ENCODE measurements at regions not wholly inside any gene's neighbourhood (a gene's known extent, or its start where the extent isn't known, plus 50 kb on each side); places are given as distances from the start of the nearest gene placed in this dataset.
"Not testable (repeated sequence)": the region's sequence is repeated elsewhere in the genome, so short reads cannot be mapped to it uniquely, and the experiment has no call there.

DNA sequence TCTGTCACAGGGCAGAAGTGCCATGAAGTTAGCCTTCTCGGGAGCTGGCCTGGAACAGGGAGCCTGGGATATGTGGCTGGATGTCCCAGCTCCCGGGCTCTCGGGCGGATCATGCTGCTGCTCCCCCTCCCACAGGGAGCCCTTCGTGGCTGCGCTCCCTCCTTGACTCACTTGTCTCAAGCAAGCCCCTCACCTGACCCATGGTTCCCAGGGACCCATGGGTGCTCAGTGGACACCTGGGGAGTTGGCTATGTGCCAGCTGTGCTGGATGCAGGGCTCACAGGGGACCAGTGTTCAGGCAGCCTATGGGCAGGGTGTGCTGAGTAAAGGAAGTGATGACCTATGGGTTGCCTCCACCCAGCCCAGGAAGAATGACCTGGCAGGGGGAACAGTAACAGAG lies 213.1 kb upstream of the SGCG start:
- ATAC-seq (no peak), DNase-seq (ENCODE audit: low spot score) (no peak)

DNA sequence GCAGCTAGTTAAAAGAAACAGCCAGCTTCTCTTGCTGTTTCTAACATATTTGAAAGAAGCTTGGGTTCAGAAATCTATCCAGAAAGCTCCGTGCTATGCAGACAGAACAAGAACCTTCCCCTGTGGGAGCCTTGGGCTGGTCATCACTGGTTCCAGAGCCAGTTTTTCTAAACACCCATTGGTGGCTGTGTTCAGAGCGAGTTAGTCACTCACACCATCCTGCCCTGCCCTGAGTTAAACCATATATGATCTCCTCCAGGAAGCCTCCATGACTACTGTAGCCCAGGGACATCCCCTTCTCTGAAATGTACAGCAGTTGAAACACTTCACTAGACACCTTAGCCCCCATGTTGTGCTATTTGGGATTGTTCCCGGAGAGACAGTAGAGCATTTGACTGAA lies 200.8 kb upstream of the SGCG start:
- no peak for DNase-seq (ENCODE audit: low spot score)
- no peak for ATAC-seq

DNA sequence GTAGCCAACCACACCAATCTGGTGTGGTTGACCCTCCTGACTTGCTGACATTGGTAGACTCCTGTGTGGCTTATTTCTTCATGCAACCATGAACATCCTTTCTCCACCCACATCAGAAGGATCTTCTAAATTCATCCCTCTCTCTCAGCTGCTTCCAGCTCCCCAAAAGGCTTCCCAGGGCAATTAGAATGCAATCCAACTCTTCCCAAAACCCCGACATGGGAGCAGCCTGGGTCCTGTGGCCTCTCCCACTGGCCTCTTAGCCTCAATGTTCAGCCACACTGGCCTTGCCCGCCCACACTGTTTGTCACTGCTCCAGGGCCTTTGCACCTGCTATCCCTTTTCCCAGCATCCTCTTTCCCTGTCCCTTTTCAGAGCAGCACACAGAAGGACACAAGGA lies 199.8 kb upstream of the SGCG start:
- no peak for DNase-seq (ENCODE audit: low spot score)
- no peak for ATAC-seq

DNA sequence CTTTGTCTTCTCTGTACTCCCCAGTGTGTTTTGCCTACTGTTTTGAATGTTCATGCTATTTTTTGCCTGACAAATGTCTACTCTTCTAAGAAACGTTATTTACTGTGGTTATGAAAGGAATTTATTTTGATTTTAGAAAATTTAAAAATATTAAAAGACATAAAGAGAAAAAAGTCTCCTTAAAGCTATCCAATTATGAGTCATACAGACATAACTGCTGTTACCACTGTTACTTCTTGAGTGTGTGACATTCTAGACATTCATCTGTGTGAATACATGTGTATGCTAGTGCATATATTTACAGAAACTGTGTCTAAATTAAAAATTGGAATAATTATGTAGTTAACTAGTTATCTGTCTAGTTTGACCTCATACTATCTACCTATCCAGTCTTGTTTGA lies 187.6 kb upstream of the SGCG start:
- ATAC-seq (no peak), DNase-seq (ENCODE audit: low spot score) (no peak)

DNA sequence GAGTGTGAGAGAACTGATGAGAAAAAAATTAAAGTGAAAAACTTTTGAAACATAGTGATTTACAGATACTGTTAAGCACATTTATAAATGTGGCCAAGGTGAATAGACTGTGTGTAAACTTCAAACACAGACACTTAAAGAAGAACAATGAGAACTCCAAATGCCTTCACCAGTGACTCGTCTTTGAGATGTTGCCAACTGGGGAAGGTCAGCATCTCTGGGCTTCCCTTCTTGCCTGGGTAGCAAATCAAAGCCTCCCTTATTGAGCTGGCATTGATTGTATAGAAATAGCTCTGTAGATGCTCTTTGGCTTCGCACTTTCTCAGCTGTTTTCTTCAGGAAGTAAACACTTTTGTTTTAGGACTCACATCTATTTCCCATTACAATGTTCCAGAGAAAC lies 177.3 kb upstream of the SGCG start:
- DNase-seq (ENCODE audit: low spot score), result no peak
- no peak for ATAC-seq

DNA sequence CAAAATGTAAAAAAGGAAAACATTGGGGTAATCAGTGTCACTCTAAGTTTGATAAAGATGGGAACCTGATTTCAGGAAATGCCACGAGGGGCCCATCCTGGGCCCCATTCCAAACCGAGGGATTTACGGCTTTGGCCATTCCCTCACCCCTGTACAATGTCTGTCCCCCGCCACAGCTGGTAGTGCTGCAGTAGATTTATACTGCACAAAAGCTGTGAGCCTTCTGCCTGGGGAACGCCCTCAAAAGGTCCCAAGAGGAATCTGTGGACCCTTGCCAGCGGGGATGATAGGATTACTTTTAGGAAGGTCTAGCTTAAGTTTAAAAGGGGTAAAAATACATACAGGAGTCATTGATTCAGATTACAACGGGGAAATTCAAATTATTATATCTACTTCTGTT lies 173.4 kb upstream of the SGCG start:
- DNase-seq (ENCODE audit: low spot score), result no peak

DNA sequence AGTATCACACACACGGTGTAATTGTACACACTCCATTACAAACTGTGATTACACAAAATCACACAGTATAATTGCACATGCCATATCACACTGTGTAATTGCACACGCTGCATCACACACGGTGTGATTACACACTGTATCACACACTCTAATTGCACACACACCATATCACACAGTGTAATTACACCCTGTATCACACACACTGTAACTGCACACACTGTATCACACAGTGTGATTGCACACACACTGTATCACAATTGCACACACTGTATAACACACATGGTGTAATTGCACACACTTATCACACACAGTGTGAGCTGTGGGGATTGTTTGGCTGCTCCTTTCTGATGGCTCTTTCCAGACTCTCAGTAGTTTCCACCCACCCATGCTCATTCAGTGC lies 162.6 kb upstream of the SGCG start:
- ATAC-seq, result no peak

More for the DNA sequence above, 173.4 kb upstream of the SGCG start:
- no peak for ATAC-seq

DNA sequence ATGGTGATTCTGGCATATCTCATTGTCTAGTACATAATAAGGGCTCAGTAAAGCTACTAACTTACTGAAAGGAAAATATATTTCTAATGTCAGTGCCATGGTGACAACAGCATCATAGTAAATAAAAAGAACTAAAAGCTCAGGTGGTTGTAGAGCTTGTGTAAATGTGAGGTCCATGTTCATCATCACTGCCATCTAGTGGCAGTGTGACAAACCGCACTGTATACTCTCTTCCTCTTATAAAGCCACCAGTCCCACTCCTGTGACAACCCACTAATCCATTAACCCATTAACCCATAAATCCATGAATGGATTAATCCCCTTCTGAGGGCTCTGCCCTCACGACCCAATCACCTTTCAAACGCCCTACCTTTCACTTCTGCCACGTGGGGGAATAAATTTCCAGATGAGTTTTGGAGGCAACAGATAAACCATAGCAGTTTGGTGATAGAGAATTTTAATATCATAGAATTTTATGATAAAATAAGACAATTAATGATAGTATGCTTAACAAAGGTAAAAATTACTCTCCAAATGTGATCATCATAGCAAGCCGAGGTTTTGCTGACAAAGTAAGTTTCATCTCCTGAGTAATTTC lies 160.4 kb upstream of the SGCG start:
- DNase-seq (ENCODE audit: low spot score) (no peak), ATAC-seq (peak; percentile 98)

More for the DNA sequence above, 162.6 kb upstream of the SGCG start:
- no peak for DNase-seq (ENCODE audit: low spot score)

DNA sequence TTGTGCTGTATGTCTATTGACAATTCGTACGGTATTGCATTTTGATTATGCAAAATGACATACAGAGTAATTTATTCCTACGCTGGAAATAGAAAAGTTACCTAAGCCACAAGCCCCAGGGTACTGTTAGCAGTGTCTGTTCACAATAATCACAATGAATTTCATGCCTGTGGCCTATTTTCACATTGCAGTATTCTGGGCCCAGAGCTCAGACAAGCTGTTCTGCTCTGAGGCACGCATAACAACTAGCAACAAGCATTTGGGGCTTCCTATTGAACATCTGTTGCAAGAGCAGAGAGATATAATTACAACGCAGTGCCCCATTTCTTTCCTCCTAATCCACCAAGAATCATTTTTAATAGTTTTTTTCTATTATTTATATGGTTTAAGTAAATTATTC lies 158.9 kb upstream of the SGCG start:
- ATAC-seq (no peak), DNase-seq (ENCODE audit: low spot score) (no peak)

DNA sequence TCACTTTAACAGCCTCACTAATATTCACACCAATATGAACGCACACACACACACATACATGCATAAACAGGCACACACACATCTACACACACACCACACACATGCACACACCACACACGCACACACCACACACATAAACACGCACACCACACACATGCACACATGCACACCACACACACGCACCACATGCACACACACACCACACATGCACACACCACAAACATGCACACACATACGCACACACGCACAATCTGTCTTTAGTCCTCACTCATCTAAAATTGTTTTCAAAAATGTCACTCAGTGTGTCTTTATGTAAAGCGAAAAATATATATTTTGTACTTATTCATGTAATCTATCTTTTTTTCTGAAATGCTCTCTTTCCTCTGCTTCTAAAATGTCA lies 158.1 kb upstream of the SGCG start:
- ATAC-seq (no peak), DNase-seq (ENCODE audit: low spot score) (no peak)

DNA sequence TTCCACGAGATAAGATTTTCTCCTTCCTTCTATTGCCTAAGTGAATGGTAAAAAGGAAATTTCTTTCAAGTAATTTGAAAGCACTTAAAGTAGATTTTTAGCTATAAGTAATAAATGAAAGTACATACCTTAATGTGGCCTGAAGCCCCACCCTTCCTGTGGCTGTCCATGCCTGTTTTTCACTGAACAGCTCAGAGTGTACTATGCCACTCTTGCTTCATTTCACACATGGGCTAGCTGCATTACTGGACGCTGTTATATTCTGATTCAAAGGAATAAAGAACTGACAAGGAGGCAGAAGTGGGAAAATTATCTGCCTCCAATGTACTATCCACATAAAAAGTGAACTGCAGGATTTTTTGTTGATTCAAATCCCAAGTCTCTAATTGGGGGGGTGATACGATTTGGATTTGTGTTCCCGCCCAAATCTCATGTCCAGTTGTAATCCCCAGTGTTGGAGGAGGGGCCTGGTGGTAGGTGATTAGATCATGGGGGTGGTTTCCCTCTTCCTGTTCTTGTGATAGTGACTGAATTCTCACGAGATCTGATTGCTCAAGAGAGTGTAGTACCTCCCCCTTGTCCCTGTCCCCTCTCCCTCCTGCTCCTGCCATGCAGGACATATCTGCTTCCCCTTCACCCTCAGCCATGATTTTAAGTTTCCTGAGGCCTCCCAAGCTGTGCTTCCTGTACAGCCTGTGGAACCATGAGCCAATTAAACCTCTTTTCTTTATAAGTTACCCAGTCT lies 154.7 kb upstream of the SGCG start:
- no peak for DNase-seq (ENCODE audit: low spot score)

DNA sequence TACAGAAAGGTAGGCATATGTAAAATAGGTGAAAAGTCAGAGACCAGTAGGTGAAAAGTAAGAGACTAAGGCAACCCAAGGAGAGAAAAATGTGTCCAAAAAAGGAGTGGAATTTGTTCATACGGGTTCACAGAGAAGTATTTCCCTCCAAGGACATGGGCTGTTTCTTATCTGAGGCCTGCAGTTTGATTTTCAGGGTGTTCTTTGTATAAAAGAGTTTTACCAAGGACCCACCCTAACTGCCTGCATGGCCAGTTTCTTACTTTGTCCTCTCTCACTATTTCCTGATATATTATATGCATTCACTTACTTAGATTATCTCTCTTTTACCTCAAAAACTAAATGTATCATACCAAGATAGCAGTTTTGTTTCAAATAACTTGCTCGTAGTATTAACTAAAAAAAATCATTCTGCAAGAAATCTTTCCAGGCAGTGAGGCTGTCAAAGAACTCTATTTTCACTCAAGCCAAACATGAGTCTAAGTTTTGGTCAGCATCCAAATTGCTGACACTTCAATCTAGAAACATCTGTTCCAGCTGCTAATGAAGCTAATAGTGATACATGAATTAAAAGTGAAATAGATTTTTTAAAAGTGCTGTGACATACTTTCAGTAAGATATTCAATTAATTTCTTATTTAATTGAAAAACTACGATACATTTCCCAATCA lies 141.4 kb upstream of the SGCG start:
- ATAC-seq (no peak), DNase-seq (ENCODE audit: low spot score) (no peak)

More for the DNA sequence above, 154.7 kb upstream of the SGCG start:
- no peak for ATAC-seq

DNA sequence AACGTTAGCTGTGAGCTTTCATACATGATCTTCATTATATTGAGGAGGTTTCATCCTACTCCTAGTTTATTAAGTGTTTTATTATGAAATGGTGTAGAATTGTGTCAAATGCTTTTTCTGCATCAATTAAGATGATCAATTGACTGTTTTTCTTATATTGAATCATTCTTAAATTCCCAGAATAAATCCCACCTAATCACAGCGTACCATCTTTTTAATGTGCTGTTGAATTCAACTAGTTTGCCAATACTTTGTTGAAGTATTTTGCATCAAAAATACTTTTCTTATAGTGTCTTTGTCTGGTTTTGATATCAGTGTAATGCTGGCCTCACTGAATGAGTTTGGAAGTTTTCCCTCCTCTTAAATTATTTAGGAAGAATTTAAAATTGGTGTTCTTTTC lies 138.6 kb upstream of the SGCG start:
- ATAC-seq (no peak), DNase-seq (ENCODE audit: low spot score) (no peak)

DNA sequence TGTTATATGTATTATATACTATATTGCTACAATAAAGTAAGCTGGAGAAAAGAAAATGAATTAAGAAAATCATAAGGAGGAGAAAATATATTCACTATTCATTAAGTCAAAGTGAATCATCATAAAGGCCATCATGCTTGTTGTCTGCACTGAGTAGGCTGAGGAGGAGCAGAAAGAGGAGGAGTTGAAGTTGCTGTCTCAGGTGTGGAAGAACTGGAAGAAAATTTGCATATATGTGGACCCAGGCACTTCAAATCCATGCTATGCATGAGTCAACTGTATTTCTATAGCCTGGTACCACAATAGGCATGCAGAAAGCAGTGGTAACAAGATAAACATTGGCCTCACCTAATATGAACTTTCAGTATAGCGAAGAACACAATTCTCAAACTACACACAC lies 135.9 kb upstream of the SGCG start:
- ATAC-seq, result no peak
- no peak for DNase-seq (ENCODE audit: low spot score)

DNA sequence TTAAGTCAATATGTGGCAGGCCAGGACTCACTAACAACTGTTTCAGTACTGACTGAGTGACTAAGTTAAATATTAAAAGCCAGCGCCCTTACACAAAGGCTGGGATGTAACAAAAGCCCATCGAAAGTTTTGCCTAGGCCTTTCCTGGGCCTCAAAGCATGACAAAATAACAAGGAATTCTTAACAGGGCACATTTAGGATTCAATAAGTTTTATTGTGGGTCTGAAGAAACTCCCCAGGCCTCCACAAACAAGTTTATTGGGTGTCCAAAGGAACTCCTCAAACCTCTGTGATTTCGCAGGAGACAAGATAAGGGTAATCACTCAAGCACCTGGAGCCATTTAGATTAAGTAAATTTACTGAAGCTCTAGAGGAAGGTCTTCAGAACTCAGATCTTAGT lies 130.7 kb upstream of the SGCG start:
- DNase-seq (ENCODE audit: low spot score), result no peak
- ATAC-seq, result no peak

DNA sequence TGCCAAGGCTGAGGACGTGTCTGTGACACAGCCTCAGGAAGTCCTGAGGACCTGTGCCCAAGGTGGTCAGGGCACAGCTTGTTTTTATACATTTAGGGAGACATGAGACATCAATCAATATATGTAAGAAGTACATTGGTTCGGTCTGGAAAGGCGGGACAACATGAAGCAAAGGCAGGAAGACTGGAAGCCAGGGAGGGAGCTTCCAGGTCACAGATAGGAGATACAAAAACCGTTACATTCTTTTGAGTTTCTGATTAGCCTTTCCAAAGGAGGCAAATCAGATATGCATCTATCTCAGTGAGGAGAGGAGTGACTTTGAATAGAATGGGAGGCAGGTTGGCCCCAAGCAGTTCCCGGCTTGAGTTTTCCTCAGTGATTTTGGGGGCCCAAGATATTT lies 127.1 kb upstream of the SGCG start:
- DNase-seq (ENCODE audit: low spot score); ATAC-seq: not testable (repeated sequence)

DNA sequence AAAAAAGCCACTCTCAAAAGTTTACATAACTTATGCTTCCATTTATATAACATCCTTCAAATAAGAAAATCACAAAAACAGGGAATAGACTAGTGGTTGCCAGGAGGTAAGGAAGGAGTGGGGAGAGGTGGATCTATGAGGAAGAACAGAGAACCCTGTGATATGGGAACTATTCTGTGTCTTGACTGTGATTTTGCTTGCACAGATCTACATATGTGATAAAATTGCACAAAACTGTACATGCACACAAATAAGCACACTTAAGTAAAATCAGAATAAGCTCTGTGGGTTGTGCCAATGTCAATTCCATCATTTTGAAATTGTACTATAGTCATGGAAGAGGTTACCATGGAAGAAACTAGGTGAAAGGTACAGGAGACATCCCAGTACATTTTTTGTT lies 121.6 kb upstream of the SGCG start:
- ATAC-seq (no peak), DNase-seq (ENCODE audit: low spot score) (no peak)

DNA sequence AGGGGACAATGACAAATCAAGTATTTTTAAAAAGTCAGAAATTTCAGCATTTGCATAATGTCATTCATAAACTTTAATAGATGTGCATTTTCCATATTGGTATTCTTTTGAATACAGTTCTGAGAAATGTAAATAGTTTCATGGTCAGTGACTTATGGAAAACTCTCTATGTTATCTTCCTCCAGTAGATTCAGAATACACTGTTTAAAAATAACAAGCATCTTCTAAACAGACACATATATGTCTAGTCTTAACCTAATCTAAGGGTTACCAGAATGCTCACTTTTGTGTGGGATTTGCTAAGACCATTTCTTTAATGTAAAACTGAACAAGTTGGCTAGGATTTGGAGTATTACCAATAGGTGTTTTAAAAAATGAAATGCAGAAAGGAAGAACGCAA lies 119.8 kb upstream of the SGCG start:
- DNase-seq (ENCODE audit: low spot score), result no peak
- no peak for ATAC-seq

DNA sequence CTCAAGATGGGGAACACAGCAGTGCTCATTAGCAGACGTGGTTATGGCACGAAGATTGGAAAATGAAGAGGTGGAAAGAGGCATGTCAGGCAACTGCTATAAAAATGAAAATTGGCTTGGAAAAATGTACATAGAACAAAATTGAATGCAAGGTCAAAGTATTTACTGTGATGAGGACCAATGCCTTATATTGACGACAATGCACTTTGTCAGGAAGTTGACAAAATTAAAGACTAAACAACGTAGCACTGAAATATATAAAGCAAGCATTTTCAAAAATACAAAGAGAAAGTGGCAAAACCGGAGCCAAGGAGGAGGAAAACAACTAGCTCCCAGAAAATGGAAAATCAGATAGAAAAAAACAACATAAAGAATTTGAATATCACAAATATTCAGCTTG lies 113.7 kb upstream of the SGCG start:
- DNase-seq (ENCODE audit: low spot score), result no peak
- no peak for ATAC-seq

DNA sequence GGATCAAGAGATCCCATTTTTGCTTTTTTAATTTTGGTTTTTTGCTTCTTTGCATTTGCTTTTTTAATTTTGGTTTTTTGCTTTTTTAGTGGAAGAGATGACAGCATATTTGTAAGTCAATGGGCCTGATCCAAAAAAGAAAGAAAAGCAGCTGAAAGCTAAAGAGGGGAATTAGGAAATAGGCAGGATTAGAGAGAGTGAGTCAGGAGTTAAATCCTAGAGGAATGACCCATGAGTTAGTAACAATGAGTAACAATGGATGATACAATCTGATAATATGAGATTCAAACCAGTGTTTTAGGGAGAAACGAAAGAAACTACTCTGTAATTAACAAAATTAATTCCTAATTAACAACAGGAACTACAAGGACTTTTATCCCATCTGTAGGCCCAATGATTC lies 111.2 kb upstream of the SGCG start:
- no peak for DNase-seq (ENCODE audit: low spot score)
- no peak for ATAC-seq

DNA sequence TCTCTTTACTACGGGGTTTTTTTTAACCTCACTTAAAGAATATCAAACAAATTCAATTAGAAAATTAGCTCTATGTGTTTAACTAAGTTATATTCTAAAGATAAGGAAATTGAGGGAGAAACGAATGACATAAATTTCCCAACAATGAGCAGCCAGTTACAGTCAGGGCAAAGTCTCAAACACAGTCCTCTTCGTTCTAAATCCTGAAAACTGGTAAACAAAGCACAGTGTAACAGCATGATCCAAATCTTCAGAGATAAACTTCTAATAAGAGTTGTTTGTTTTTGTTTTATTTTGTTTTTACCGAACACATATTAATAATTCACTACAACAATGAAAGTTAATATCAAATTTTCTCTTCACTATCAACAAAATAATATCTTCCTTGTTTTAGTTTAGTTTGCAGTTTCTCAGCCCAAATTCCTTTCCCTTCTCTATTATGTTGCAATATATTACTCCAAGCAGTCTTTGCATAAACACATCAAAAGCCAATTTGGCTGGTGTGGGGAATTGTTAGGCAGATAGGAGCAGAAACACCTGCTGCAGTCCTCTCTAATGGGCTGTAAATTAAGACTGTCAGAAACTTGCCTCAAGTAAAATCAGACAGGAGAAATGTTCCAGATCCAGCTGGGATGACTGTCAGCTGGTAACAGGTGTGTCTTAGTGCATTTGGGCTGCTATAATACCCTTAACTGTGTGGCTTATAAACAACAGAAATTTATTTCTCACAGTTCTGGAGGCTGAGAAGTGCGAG lies 106.5 kb upstream of the SGCG start:
- ATAC-seq (no peak), DNase-seq (ENCODE audit: low spot score) (no peak)

DNA sequence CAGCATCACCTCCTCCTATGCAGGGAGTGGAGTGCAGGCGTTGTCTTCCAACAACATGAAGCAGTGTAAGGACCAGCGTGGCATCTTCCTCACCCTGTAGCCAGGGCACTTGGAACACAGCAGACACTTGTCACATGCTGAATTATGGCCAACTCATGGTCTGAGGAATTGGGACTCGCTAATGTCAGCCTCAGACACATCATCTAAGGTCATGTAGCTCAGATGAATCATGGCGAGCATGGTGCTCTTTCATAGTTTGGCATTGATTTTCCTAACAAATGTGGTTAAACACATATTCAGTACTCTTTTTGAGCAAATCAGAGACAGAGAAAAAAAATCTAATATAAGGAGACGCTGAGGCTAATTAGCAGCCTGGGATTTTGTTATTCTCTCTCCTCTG lies 99.6 kb upstream of the SGCG start:
- no peak for ATAC-seq

More for the DNA sequence above, 99.6 kb upstream of the SGCG start:
- DNase-seq (ENCODE audit: low spot score), result no peak
